Neutrophil (primary cell): ENCODE measurements at regions not wholly inside any gene's neighbourhood (a gene's known extent, or its start where the extent isn't known, plus 50 kb on each side); places are given as distances from the start of the nearest gene placed in this dataset.

Source experiments
- H3K27ac ChIP-seq: fragments of 200-600 bp; sonication (generic); 2 replicates; pipeline ENCODE4 v1.5.1; 2016; ENCODE audit warnings: mild to moderate bottlenecking, moderate library complexity
- H3K27me3 ChIP-seq: fragments of 200-600 bp; sonication (generic); 2 replicates; pipeline ENCODE4 v1.6.0; 2016; ENCODE audit warnings: mild to moderate bottlenecking
- H3K36me3 ChIP-seq: fragments of 200-600 bp; sonication (generic); 2 replicates; pipeline ENCODE4 v1.5.1; 2017
- H3K4me1 ChIP-seq, 2 experiments: fragments of 200-600 bp in 1 of 2; sonication (generic) in 1 of 2; 1 replicate in 1 of 2; 2 replicates in 1 of 2; pipeline versions ENCODE4 v1.5.1 to v1.6.1; 2013 to 2016; ENCODE audit warnings: low read depth in 1 of 2, low read length in 1 of 2, mild to moderate bottlenecking in 1 of 2, moderate library complexity in 1 of 2; ENCODE audit not compliant: control insufficient read depth in 1 of 2, insufficient read depth in 1 of 2
- H3K4me3 ChIP-seq, 2 experiments: fragments of 200-600 bp in 1 of 2; sonication (generic) in 1 of 2; 1 replicate in 1 of 2; 2 replicates in 1 of 2; pipeline ENCODE4 v1.5.1; 2013 to 2016; ENCODE audit warnings: low read depth in 1 of 2, low read length in 1 of 2, mild to moderate bottlenecking in 1 of 2, moderate library complexity in 1 of 2
- H3K9me3 ChIP-seq: fragments of 200-600 bp; sonication (generic); 2 replicates; pipeline ENCODE4 v1.5.1; 2016
- TF ChIP-seq, protein P1 (sequence below): fragments of 200-600 bp; sonication (generic); IDR thresholded peaks from 2 replicates; pipeline ENCODE4 v1.5.1; 2016; ENCODE audit warnings: antibody characterized with exemption

DNA sequence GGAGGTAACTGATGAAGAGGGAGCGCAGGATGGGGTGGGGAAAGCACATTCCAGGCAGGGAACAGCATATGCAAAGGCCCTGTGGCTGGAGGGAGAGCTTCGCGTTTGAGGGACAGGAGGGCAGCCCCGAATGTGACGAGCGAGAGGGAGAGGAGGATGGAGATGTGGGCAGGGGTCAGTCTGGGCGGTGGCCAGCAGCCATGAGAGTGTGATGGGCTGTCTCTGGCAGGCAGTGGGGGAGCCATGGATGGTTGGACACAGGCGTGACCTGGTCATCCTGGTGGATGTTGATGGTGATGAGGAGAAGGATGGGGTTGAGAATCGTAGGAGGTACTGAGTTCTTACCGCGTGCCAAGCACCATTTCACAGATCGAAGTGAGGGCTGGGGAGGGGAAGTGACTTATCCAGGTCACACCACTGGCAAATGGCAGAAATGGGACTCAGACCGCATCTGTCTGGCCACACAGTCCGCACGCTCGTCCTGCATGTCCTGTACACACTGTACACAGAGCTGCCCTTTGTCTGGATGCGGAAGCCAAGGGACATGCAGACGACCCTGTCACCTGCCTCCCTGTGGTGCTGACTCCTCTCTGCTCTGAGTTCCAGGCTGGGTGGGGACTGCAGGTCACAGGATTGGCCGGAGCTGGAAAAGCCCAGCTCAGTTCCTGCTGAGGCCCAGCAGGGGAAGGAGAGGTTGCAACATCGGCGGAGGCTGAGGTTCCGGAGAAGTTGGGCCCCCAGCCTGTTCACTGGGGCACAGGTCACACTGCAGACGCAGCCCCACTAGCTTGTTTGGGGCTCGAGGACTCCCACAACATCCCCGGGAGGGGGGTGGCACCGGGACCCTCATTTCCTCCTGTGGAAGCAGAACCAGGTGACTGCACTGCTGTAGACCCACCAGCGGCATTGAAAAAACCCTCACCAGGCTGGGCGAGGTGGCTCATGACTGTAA lies 165.6 kb upstream of the IER5L start:
- peaks cover 63 to 69% of the 10 kb centered on the region in 2 experiments for H3K4me1 ChIP-seq
- peak overlapping the region; percentile 55 to 62 for H3K4me3 ChIP-seq
- H3K36me3 ChIP-seq, result no peaks in the 10 kb centered on the region
- H3K27ac ChIP-seq, result peak overlapping the region; percentile 95
- H3K9me3 ChIP-seq, result no peaks in the 10 kb centered on the region
- no peaks in the 10 kb centered on the region for H3K27me3 ChIP-seq
- TF ChIP-seq, protein P1, sequence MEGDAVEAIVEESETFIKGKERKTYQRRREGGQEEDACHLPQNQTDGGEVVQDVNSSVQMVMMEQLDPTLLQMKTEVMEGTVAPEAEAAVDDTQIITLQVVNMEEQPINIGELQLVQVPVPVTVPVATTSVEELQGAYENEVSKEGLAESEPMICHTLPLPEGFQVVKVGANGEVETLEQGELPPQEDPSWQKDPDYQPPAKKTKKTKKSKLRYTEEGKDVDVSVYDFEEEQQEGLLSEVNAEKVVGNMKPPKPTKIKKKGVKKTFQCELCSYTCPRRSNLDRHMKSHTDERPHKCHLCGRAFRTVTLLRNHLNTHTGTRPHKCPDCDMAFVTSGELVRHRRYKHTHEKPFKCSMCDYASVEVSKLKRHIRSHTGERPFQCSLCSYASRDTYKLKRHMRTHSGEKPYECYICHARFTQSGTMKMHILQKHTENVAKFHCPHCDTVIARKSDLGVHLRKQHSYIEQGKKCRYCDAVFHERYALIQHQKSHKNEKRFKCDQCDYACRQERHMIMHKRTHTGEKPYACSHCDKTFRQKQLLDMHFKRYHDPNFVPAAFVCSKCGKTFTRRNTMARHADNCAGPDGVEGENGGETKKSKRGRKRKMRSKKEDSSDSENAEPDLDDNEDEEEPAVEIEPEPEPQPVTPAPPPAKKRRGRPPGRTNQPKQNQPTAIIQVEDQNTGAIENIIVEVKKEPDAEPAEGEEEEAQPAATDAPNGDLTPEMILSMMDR, result peak; percentile 82

DNA sequence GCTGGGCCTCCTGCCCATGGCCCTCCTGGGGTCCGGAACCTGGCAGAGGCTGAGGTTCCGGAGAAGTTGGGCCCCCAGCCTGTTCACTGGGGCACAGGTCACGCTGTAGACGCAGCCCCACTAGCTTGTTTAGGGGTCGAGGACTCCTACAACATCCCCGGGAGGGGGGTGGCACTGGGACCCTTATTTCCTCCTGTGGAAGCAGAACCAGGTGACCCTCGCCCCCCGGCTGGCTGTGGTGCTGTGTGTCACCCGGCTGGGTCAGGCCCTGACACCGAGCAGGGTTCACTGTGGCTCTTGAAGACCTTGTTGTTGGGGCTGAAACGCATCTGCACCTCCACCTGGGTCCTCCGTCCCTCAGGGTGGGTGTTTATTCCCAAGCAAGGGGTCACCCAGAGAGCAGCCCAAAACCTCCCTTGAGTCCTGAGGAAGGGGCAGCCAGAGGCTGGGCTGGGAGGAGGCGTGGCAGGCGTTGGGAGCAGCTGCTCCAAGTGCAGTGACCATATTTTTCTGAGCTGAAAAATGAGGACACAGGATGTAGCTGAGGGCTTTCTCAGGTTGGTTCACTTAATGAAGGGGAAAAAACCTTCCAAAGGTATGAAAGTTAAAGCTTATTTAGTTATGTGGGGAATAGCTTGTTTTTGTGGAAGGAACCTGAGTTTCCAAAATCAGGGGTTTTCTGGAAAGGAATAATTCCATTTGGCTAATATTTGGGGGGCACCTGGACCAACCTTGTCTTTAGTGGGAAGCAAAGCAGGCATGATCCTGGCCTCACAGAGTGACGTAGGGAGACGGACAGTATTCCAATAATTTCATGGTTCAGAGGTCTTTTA lies 164.7 kb upstream of the IER5L start:
- Histone ChIP-seq H3K9me3 (no peaks in the 10 kb centered on the region), H3K4me3 (peak overlapping the region; percentile 55 to 62), H3K27ac (peak overlapping the region; percentile 95), H3K4me1 (peaks cover 54 to 60% of the 10 kb centered on the region in 2 experiments), H3K27me3 (no peaks in the 10 kb centered on the region), H3K36me3 (no peaks in the 10 kb centered on the region)
- TF ChIP-seq, protein P1, result no peak

DNA sequence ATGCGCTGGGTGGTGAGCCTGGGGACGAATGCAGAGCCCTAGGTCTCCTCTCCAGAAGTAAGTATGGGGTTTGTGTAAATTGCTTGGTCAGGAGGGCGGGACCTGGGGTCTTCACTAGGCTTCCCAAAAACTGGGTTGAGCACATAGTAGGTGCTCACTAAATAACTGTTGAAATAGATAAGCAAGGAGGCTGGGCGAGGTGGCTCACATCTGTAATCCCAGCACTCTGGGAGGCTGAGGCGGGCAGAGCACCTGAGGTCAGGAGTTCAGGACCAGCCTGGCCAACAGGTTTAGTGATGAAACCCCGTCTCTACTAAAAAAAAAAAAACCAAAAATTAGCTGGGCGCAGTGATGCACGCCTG lies 163.9 kb upstream of the IER5L start:
- Histone ChIP-seq H3K27me3 (no peaks in the 10 kb centered on the region), H3K4me3 (no peak overlapping the region), H3K36me3 (no peaks in the 10 kb centered on the region), H3K9me3 (no peaks in the 10 kb centered on the region), H3K4me1 (peaks cover 50 to 60% of the 10 kb centered on the region in 2 experiments), H3K27ac (no peak overlapping the region)
- TF ChIP-seq, protein P1, result no peak

DNA sequence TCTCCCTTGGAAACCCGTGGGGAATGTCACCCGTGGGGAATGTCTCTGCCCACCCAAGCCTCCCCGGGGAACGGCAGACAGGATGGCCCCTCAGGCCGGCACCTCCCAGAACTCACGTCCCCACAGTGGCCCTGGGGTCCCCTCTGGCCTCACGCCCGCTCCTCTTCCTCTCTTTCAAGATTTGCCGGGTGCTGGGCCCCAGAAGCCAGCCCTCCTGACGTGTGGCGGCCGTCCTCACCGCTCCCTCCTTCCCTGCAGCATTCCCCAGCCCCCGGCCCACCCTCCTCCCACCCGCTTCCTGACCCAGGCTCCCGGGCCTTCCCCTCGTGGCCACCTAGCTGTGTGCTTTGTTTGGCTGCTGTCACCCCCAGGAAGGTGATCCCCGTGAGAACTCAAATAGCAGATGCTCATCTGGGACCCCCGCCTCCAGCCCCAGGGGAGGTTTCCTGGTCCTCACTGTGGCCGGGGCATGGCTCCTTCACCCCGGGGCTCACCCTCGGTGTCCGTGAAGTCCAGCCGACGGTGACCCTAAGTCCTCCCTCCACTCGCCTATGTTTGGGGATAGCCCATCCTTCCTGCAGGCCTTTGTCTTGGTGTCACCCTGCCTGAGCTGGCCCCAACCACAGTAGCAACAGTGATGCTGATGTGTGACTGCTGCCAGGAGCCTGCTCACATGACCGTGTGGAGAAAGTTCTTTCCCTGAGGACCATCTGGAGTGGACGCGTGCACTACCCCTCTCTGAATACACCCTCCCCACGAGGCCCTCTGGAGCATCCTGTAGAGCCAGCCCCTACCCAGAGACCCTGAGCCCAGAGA lies 163.3 kb upstream of the IER5L start:
- no peaks in the 10 kb centered on the region for H3K9me3 ChIP-seq
- H3K4me1 ChIP-seq, result peaks cover 50 to 59% of the 10 kb centered on the region in 2 experiments
- peak overlapping the region; percentile 0 for H3K27ac ChIP-seq
- no peak overlapping the region for H3K4me3 ChIP-seq
- H3K36me3 ChIP-seq, result no peaks in the 10 kb centered on the region
- H3K27me3 ChIP-seq, result no peaks in the 10 kb centered on the region
- TF ChIP-seq, protein P1, result no peak
